HG03175 (cell line): ENCODE measurements at regions not wholly inside any gene's neighbourhood (a gene's known extent, or its start where the extent isn't known, plus 50 kb on each side); places are given as distances from the start of the nearest gene placed in this dataset.

Experiments
- ATAC-seq: cut with Tn5 transposase; IDR thresholded peaks from one replicate; pipeline ENCODE4 v1.9.1; 2021; ENCODE audit warnings: mild to moderate bottlenecking, moderate library complexity; ENCODE audit not compliant: unreplicated experiment

- no peak for ATAC-seq
Observed at GRCh38 chrX:124984140-124984813, 335.4 kb upstream of the TEX13C start.

GRCh38 chrX:124986284-124986683, 333.4 kb upstream of the TEX13C start:
- ATAC-seq: no peak

GRCh38 chrX:124993735-124994134, 325.9 kb upstream of the TEX13C start:
- ATAC-seq: no peak

- ATAC-seq: no peak
Observed at GRCh38 chrX:124994404-124994803, 325.3 kb upstream of the TEX13C start.

- no peak for ATAC-seq
Observed at GRCh38 chrX:125003746-125004446, 315.8 kb upstream of the TEX13C start.

GRCh38 chrX:125004799-125005198, 314.9 kb upstream of the TEX13C start:
- ATAC-seq: no peak

GRCh38 chrX:125005863-125006262, 313.8 kb upstream of the TEX13C start:
- ATAC-seq: no peak

- ATAC-seq: no peak
Observed at GRCh38 chrX:125006704-125007103, 313.0 kb upstream of the TEX13C start.

GRCh38 chrX:125012585-125012984, 307.1 kb upstream of the TEX13C start:
- no peak for ATAC-seq

GRCh38 chrX:125029131-125029530, 290.5 kb upstream of the TEX13C start:
- ATAC-seq: no peak
